ENCODE measurements at regions not wholly inside any gene's neighbourhood (a gene's known extent, or its start where the extent isn't known, plus 50 kb on each side); places are given as distances from the start of the nearest gene placed in this dataset.
"Not testable (repeated sequence)": the region's sequence is repeated elsewhere in the genome, so short reads cannot be mapped to it uniquely, and the experiment has no call there.

DNA sequence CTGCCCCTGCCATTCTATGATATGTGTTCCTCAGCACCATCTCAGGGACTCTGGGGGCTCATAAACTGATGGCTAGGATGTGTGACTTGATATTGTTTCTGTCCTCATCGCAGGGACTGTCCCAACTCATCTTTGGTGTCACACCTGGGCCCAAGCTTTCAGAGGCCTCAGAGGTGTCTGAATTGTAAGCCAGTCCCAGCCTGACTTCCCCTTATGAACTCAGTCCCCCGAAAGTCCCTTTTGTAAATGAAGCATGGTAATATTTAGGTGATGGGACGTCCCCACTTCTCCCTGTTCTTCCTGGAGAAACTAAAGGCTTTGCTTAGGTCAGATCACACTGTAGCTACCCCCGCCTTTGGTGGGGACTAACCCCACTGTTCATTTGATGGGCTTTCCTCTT is 142.4 kb upstream of the TLE3 start:
- DNase-seq, result no peak

- no peak for DNase-seq
Observed at GRCh38 chr15:70238917-70239316, 141.2 kb upstream of the TLE3 start.

- DNase-seq, result no peak
Observed at GRCh38 chr15:70237626-70238025, 139.9 kb upstream of the TLE3 start.

- no peak for DNase-seq
Observed at GRCh38 chr15:70236341-70237086, 138.8 kb upstream of the TLE3 start.

GRCh38 chr15:70235347-70235746 is 137.6 kb upstream of the TLE3 start:
- DNase-seq, result no peak

GRCh38 chr15:70234256-70234905 is 136.7 kb upstream of the TLE3 start:
- DNase-seq, result no peak

DNA sequence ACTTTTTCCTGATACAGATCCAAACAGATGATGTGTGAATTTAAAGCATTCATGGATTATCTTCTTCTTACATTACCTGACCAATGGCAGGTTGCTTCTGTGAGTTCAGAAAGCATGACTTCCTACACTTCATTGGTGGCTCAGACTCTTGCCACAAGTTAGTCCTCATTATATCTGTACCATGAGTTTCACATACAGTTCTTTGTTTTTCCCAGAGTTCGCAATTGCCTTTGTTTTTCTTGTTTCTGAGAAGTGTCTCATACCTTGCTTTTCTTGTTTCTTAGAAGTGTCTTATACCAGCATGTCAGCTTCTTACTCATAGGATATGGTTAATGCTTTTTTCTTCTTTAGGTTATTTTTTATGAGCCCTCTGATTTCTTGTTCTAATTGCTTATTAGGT is 133.8 kb upstream of the TLE3 start:
- DNase-seq, result no peak

GRCh38 chr15:70227918-70228317 is 130.2 kb upstream of the TLE3 start:
- DNase-seq, result not testable (repeated sequence)

- DNase-seq, result no peak
Observed at GRCh38 chr15:70227147-70227546, 129.4 kb upstream of the TLE3 start.

DNA sequence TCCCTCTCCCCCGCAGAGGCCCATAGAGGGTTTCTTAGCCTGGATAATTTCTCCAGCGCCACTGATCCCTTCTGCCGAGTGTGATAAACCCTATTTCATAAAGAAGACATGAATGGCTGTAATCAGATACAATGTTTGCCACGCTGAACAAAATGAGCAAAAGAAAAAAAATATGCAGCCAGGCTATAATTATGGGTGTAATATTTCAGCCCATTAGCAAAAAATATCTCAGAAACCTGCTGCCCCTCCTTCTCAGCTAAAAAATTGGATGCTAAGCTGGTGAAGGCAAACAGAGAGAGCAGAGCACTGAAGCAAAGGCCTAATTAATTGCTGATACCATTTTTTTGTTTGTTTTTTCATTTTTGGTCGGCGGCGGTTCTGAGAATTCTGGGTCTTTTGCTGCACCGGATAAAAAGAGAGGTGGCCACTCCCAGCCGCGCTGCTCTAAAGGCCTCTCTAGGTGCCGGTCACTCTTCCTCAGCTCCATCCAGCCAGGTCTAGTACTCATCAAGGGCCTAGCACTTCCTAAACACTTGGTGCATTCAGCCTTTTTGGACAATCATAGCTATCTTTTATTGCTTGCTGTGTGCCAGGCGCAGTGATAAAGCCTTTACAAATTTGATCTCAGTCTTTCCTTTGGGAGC is 128.7 kb upstream of the TLE3 start:
- no peak for DNase-seq

GRCh38 chr15:70225416-70225815 is 127.7 kb upstream of the TLE3 start:
- no peak for DNase-seq

DNA sequence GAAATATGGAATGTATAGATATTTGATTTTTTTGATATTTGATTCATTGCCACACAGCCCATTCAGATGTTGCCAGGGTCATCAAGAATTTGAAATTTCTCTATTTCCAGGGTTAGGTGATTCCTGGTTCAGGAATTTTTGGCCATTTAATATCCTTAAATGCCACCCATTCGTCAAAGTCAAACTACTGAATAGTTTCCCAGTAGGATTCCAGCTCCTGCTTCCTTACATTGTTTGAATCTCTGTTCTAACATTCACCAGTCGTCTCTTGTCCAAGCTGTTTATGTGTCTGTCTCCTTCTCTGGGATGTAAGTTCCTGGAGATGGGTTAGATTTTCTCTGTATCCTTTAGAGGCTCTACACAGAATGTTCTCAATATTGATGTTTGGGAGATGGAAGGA is 124.9 kb upstream of the TLE3 start:
- no peak for DNase-seq

GRCh38 chr15:70220490-70221096 is 122.9 kb upstream of the TLE3 start:
- no peak for DNase-seq

DNA sequence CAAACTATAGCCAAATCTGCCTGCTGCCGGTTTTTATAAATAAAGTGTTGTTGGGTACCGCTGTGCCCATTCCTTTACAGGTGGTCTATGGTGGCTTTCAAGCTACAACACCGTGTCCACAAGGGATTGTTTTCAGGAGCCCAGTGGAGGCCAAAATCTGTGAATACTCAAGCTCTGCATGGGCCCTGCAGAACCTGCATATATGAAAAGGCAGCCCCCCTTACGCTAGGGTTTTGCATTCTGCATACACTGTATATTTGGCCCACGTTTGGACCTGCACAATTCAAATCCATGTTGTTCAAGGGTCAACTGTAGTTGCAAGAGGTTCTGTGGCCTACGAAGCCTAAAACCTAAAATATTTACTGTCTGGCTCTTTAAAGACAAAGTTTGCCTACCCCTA is 122.2 kb upstream of the TLE3 start:
- DNase-seq, result no peak

DNA sequence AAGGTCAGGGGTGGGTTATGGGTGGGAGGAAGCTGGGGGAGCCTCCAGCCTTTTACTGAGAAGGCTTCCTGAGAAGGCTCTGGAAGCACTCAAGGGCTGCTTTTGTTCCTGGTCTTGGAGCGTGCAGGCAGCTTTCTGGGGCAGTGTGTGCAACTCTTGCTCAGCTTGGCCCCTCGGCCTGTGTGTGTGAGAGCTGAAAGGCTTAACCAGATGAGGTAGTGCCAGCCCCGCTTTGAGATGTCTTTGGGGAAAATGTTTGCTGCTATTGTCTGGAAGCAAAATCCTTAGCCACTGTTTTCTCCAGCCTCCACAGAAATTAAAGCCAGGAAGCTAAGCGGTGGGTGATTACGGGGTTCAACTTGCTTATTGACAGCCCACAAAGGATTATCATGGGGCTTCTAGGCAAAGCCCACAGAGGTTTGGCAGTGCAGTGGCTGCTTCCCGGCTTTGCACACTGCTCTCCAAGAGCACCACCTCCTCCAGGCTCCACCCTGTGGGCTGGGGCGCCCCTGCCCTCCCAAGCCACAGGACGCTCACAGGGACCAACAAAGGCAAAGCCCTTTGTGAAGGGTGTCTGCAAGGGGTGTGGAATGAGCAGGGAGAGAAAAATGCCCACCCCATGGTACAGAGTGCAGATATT is 121.7 kb upstream of the TLE3 start:
- no peak for DNase-seq

- DNase-seq, result peak in 1 of 2 experiments; percentile 17
Observed at GRCh38 chr15:70217226-70218160, 119.8 kb upstream of the TLE3 start.

DNA sequence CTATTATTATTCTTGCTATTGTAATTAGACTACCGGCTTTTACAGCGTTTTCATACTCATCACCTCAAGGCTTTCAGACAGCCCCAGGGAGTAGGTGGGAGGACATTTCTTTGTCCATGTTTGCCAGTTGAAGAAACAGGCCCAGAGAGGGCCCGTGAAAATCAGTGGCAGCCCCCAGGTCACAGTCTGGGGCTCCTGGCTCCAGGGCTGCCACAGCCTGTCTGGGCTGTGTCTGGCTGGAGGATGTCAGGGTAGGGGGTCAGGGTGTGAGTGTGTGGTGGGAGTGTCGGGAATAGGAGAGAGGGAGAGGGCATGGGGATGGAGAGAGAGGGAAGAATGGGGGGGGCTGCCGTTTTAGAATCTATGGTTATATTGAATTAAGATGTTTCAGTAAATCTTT is 118.2 kb upstream of the TLE3 start:
- DNase-seq, result no peak

DNA sequence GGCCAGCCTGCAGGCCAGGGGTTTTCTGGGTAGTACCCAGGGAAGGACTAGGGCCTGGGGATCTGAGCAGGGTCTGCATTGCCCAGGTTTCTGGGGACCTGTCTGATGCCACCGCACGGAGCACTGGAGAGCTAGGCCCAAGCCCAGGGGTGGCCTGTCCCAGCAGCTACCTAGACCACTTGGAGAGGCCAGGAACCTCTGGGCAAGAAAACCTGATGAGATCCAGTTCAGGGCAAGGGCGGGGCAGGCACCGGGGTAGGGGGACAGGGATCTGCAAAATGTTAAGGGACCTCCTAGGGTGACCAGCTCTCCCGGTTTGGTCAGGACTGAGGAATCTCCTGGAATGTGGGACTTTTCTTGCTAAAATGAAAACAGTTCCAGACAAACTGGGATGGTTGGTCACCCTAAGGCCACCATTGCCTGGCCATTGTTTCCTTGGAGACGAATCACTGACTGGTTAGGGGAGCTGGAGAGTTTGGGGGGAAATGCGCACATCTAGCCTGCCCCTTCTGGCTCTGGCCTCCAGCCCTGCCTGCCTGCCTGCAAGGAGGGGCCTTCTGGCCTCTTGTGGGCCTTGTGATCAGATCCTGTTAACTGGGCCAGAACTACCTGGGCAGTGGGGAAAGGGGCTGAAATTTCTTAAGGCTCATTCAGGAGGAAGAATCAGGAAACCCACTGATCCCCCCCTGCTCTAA is 117.4 kb upstream of the TLE3 start:
- no peak for DNase-seq

DNA sequence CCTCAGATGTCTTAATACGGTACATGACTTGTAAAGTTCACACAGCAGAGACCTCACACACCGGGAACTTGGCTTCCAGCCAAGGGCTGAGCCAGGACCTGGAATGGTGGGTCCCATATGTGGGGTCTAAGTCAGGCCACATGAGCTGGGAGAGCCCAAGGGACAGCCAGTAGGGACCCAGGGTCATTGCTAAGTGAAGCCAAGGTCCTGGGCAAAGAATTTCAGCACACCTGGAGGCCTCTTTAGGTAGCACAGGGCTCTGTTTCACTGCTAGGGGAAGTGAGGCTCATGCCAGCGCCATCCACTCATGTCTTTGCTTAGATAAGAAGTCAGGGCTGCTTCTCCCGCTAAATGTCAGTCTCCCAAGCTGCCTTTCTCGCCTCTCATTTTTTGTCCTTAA is 116.6 kb upstream of the TLE3 start:
- no peak for DNase-seq

- no peak for DNase-seq
Observed at GRCh38 chr15:70213794-70214193, 116.1 kb upstream of the TLE3 start.

DNA sequence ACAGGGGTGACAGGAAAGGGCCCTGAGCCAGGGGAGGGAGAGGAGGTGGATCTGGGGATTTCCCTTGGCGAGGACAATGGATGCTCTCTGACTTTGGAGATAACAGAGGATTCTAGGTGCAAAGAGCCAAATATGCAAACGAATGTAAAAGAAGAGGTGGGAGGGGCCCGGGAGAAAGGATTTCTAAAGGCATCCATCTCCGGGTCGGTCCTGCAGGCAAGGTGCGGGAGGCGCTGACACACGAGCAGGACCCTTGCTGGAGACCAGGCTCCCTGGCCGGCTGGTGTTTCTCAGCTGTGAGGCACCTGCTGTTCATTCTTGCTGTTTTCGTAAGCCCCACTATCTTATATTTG is 115.2 kb upstream of the TLE3 start:
- DNase-seq, result no peak
